ENCODE measurements at regions not wholly inside any gene's neighbourhood (a gene's known extent, or its start where the extent isn't known, plus 50 kb on each side); places are given as distances from the start of the nearest gene placed in this dataset.

DNA sequence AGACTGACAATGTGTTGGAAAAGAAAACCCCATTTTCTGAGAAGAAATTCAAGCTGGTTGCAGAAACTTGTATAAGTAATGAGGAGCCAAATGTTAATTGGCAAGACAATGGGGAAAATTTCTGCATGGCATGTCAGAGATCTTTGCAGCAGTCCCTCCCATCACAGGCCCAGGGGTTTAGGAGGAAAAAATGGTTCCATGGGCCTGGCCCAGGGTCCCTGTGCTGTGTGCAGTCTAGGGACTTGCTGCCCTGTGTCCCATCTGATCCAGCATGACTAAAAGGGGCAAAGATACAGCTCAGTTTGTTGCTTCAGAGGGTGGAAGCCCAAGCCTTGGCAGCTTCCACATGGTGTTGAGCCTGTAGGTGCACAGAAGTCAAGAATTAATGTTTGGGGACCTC is 440.3 kb upstream of the TPK1 start:
- DNase-seq, result no peak

- no peak for DNase-seq
Observed at GRCh38 chr7:145269418-145270161, 433.7 kb upstream of the TPK1 start.

DNA sequence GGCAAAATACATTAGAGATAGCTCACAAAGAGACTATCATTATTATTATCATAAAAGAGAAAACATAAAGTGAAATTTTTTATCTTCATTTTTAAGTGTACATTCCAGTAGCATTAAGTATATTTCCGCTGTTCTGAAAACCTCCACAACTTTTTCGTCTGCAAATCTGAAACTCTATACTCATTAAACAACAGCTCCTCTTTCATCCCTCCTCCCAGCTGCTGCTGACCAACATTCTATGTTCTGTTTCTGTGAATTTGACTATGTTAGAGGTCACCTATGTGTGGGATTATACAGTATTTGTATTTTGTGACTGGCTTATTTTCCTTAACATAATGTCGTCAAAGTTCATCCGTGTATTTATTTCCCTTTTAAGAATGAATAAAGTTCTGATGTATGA is 429.3 kb upstream of the TPK1 start:
- no peak for DNase-seq

GRCh38 chr7:145263886-145264285 is 428.0 kb upstream of the TPK1 start:
- DNase-seq, result no peak

- no peak for DNase-seq
Observed at GRCh38 chr7:145252031-145252430, 416.2 kb upstream of the TPK1 start.

DNA sequence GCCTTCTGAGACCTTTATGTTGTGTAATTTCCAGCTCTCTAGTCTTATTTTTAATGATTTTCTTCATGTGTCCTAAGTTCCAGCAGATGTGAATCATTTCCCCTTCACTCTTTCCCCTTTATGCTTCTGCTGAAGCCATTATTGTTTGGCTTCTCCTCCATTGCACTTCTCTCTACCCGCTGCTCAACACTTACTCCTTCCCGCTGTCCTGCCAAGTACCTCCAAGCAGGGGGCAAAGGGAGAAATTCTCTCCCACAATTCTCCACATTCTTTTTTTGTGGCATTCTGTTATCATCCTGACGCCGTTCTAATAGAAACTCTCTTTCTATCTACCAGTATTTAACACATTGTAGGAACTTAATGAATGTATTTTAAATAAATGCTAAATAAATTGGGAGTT is 388.9 kb upstream of the TPK1 start:
- DNase-seq, result no peak

- DNase-seq, result no peak
Observed at GRCh38 chr7:145219461-145219860, 383.6 kb upstream of the TPK1 start.

GRCh38 chr7:145216866-145217265 is 381.0 kb upstream of the TPK1 start:
- no peak for DNase-seq

- peak in 34 of 58 donors; percentile 1 to 76 (median 20) for DNase-seq
Observed at GRCh38 chr7:145212050-145212449, 376.2 kb upstream of the TPK1 start.

GRCh38 chr7:145211211-145211610 is 375.4 kb upstream of the TPK1 start:
- DNase-seq, result no peak

DNA sequence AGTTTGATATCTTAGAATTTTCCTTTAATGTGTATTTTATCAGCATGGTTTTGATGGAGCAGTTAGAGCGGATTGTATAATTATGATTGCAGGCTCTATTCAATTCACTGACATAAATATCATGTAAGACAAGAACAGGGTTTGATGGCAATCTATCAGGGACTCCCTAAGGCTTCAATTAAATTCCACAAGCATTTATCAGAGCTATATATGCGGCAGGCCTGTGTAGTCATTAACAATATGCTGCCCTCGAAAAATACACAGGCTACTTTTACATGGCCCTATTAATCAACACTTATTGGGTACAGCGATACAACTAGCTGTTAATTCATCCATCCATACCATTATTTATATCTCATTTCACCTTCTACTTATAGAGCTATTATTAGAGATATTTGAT is 358.1 kb upstream of the TPK1 start:
- no peak for DNase-seq

- no peak for DNase-seq
Observed at GRCh38 chr7:145184956-145185355, 349.1 kb upstream of the TPK1 start.

DNA sequence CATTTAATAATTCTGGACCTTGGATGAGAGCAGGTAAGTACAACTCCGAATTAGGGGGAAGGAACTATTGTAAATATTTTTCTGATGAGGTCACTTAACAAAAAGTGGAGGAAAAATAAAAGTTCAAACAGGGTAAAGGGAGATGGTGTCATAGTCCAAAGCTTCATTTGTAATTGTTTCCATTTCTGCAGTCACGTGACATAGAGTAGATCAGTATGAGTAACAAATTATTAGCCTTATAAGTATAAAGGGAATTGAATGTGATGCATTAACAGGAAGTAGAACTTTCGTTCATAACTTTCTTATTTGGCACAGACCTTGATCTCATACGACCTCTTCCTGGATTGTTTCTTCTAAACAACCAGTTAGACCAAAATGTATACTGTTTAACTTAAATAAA is 347.2 kb upstream of the TPK1 start:
- no peak for DNase-seq

GRCh38 chr7:145175366-145175765 is 339.5 kb upstream of the TPK1 start:
- DNase-seq, result no peak

- no peak for DNase-seq
Observed at GRCh38 chr7:145169908-145170307, 334.1 kb upstream of the TPK1 start.

DNA sequence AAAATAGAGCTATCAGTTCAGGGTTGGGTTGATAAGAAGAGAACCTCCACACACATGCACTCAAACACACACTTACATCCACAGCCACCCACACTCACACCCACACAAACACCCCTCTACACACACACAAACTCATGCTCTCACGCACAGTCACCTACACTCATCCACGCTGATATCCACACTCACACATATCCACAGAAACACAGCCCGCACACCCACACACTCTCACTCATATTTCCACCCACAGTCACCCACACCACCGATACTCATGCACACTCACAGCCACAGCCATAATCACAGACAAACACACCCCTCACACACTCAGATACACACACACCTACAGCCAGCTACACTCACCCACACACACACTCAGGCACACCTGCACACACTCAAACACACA is 333.0 kb upstream of the TPK1 start:
- no peak for DNase-seq

- peak in 1 of 58 donors; percentile 4 for DNase-seq
Observed at GRCh38 chr7:145168427-145168826, 332.6 kb upstream of the TPK1 start.

DNA sequence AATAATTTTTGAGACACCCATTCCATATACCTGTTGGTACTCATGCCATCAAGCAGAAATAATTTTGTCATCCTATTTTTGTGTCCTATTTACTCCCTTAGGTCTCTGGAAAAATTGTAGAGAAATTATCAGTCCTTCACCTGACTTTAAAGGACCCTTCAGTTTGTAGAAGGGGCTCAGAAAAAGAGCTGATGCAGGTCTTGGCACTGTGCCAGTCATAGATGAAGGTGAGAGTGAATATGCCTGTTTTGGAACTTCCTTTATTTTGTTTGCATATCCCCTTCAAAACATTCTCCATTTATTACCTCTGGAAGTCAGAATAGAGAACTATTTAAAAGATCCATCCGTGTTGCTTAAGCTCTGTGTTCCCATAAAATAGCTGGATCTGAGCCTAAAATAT is 321.0 kb upstream of the TPK1 start:
- no peak for DNase-seq

- DNase-seq, result no peak
Observed at GRCh38 chr7:145152589-145152988, 316.7 kb upstream of the TPK1 start.

DNA sequence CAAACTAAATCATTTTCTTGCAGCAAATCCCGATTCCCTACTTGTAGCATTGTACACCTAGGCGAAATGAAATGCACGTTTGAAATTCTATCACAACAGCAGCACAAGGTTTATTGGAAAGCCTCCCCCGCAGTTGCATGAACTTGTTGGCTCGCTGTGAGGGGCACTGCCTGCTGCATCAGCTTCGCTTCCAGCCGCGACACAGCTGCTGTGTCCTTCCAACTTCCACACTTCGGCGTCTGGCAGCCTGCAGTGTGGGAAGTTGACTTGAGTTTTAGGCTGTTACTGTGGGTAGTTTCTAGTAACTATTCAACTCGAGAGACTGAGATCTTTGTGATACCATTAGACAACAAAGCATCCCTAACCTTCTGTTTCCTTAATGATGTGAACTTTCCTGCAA is 315.8 kb upstream of the TPK1 start:
- no peak for DNase-seq

DNA sequence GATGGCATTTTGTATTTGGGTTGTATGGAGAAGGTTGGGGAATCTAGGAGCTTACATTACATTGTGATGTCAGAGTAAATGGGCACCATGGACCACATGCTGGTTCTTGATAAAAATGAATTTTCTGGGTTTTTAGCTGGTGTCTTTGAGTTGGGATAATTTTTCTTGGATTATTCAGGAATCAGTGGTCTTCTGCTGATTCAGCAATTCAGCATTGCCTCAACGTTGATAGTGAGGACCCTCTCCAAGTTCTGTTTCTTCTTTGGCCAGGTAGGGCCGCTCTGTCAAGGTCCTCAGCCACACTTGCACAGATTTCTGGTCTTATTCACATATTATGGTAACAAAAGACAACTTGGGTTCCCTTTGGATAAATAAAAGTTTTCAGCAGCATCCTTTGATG is 312.0 kb upstream of the TPK1 start:
- DNase-seq, result no peak

- no peak for DNase-seq
Observed at GRCh38 chr7:145143685-145144084, 307.8 kb upstream of the TPK1 start.

- no peak for DNase-seq
Observed at GRCh38 chr7:145134377-145134776, 298.5 kb upstream of the TPK1 start.

- no peak for DNase-seq
Observed at GRCh38 chr7:145123502-145123901, 287.6 kb upstream of the TPK1 start.

All from anterior cingulate cortex (tissue), 58 donors.